Endodermal cell (in vitro differentiated cells): ENCODE measurements at regions not wholly inside any gene's neighbourhood (a gene's known extent, or its start where the extent isn't known, plus 50 kb on each side); places are given as distances from the start of the nearest gene placed in this dataset.
"Not testable (repeated sequence)": the region's sequence is repeated elsewhere in the genome, so short reads cannot be mapped to it uniquely, and the experiment has no call there.

Source experiments
- DNase-seq: peaks from one replicate; pipeline ENCODE4 v3.0.0-alpha.2; 2017
- H3K27ac ChIP-seq: 2 replicates; pipeline ENCODE4 v1.5.1; 2013; ENCODE audit warnings: mild to moderate bottlenecking, low read depth, low read length, moderate library complexity
- H3K27me3 ChIP-seq: 2 replicates; pipeline ENCODE4 v1.6.1; 2013; ENCODE audit warnings: mild to moderate bottlenecking, low read length, moderate library complexity; ENCODE audit not compliant: insufficient read depth, control insufficient read depth, poor library complexity, severe bottlenecking
- H3K36me3 ChIP-seq: 2 replicates; pipeline ENCODE4 v1.7.0; 2013; ENCODE audit warnings: mild to moderate bottlenecking, low read length, moderate library complexity; ENCODE audit not compliant: control insufficient read depth, insufficient read depth
- H3K4me1 ChIP-seq: one replicate; pipeline ENCODE4 v1.7.0; 2013; ENCODE audit warnings: low read length; ENCODE audit not compliant: control insufficient read depth, insufficient read depth
- H3K4me3 ChIP-seq: 2 replicates; pipeline ENCODE4 v1.5.1; 2013; ENCODE audit warnings: mild to moderate bottlenecking, low read length, moderate library complexity
- H3K9ac ChIP-seq: 2 replicates; pipeline ENCODE4 v1.6.1; 2013; ENCODE audit warnings: mild to moderate bottlenecking, low read length, moderate library complexity; ENCODE audit not compliant: poor library complexity, severe bottlenecking; ENCODE audit errors: extremely low read depth
- H3K9me3 ChIP-seq: 2 replicates; pipeline ENCODE4 v1.6.1; 2013; ENCODE audit warnings: mild to moderate bottlenecking, low read length, moderate library complexity; ENCODE audit not compliant: control insufficient read depth
- H3K27ac Mint-ChIP-seq: 2 replicates; pipeline ENCODE4 v1.8.0; 2020; ENCODE audit warnings: mixed read lengths
- H3K27me3 Mint-ChIP-seq: 2 replicates; pipeline ENCODE4 v1.8.0; 2021; ENCODE audit warnings: mild to moderate bottlenecking, mixed read lengths; ENCODE audit not compliant: insufficient read depth
- H3K36me3 Mint-ChIP-seq: 2 replicates; pipeline ENCODE4 v1.8.0; 2020; ENCODE audit warnings: low read depth, mixed read lengths
- H3K4me1 Mint-ChIP-seq: 2 replicates; pipeline ENCODE4 v1.8.0; 2020; ENCODE audit warnings: mixed read lengths
- H3K4me3 Mint-ChIP-seq: 2 replicates; pipeline ENCODE4 v1.8.0; 2020; ENCODE audit warnings: mild to moderate bottlenecking, moderate library complexity, mixed read lengths
- H3K9me3 Mint-ChIP-seq: 2 replicates; pipeline ENCODE4 v1.8.0; 2020; ENCODE audit warnings: mild to moderate bottlenecking, mixed read lengths
- CTCF ChIP-seq: fragments of 200-600 bp; sonication (generic); conservative IDR thresholded peaks from 2 replicates; pipeline ENCODE4 v1.5.0; 2021; ENCODE audit warnings: antibody characterized with exemption, mild to moderate bottlenecking
- WGBS, 2 experiments: methylation state at CpG; one replicate each; pipeline versions ENCODE4 v1.1.5 to v1.1.7; 2013; ENCODE audit warnings: missing lambda C conversion rate in 2 of 2, mixed read lengths in 1 of 2; ENCODE audit not compliant: insufficient coverage in 1 of 2, insufficient read length in 1 of 2; 5-methylcytosine and 5-hydroxymethylcytosine counted together

GRCh38 chr17:71099003-71099714, 929.8 kb downstream of the KCNJ2 start:
- WGBS, 2 experiments: 95% methylated on average over 4 of the region's 5 CpGs; no CpG with 5 or more reads in 1 of the 2 experiments
- H3K36me3 ChIP-seq: no peaks in the 10 kb centered on the region
- Mint-ChIP-seq H3K9me3 (peaks cover 4% of the 10 kb centered on the region), H3K4me1 (peaks cover 12% of the 10 kb centered on the region), H3K27ac (no peak overlapping the region), H3K27me3 (no peaks in the 10 kb centered on the region), H3K36me3 (no peaks in the 10 kb centered on the region), H3K4me3 (no peak overlapping the region)
- H3K27me3 ChIP-seq: no peaks in the 10 kb centered on the region
- H3K9ac ChIP-seq: no peak overlapping the region
- no peak overlapping the region for H3K4me3 ChIP-seq
- H3K4me1 ChIP-seq: peaks cover 5% of the 10 kb centered on the region
- DNase-seq: no peak
- no peak for TF ChIP-seq CTCF
- no peaks in the 10 kb centered on the region for H3K9me3 ChIP-seq
- H3K27ac ChIP-seq: no peak overlapping the region

- H3K4me1 Mint-ChIP-seq: peaks cover 15% of the 10 kb centered on the region
- no peaks in the 10 kb centered on the region for H3K27me3 ChIP-seq
- DNase-seq: no peak
- no peak overlapping the region for H3K9ac ChIP-seq
- no peaks in the 10 kb centered on the region for H3K36me3 ChIP-seq
- TF ChIP-seq CTCF: no peak
- no peak overlapping the region for H3K4me3 ChIP-seq
- H3K9me3 ChIP-seq: no peaks in the 10 kb centered on the region
- H3K36me3 Mint-ChIP-seq: no peaks in the 10 kb centered on the region
- peaks cover 5% of the 10 kb centered on the region for H3K4me1 ChIP-seq
- no peaks in the 10 kb centered on the region for H3K27me3 Mint-ChIP-seq
- H3K4me3 Mint-ChIP-seq: no peak overlapping the region
- no peak overlapping the region for H3K27ac Mint-ChIP-seq
- no peaks in the 10 kb centered on the region for H3K9me3 Mint-ChIP-seq
- H3K27ac ChIP-seq: no peak overlapping the region
These were observed 933.4 kb downstream of the KCNJ2 start for GRCh38 chr17:71102777-71103176.

- H3K27ac ChIP-seq: no peak overlapping the region
- Mint-ChIP-seq H3K4me1 (peaks cover 7% of the 10 kb centered on the region), H3K27me3 (no peaks in the 10 kb centered on the region), H3K27ac (no peak overlapping the region), H3K4me3 (no peak overlapping the region), H3K36me3 (no peaks in the 10 kb centered on the region), H3K9me3 (no peaks in the 10 kb centered on the region)
- no peak overlapping the region for H3K4me3 ChIP-seq
- H3K36me3 ChIP-seq: no peaks in the 10 kb centered on the region
- no peaks in the 10 kb centered on the region for H3K4me1 ChIP-seq
- H3K9ac ChIP-seq: no peak overlapping the region
- no peak for TF ChIP-seq CTCF
- no peaks in the 10 kb centered on the region for H3K9me3 ChIP-seq
- DNase-seq: no peak
- no peaks in the 10 kb centered on the region for H3K27me3 ChIP-seq
These were observed 934.9 kb downstream of the KCNJ2 start for GRCh38 chr17:71104225-71104624.

- not testable (repeated sequence) for H3K27ac Mint-ChIP-seq, H3K27me3 Mint-ChIP-seq, H3K4me3 ChIP-seq, H3K36me3 ChIP-seq, H3K9me3 Mint-ChIP-seq, DNase-seq, H3K4me1 ChIP-seq, H3K9ac ChIP-seq, H3K36me3 Mint-ChIP-seq, H3K4me3 Mint-ChIP-seq, H3K27ac ChIP-seq, H3K27me3 ChIP-seq, H3K9me3 ChIP-seq, H3K4me1 Mint-ChIP-seq
These were observed 936.7 kb downstream of the KCNJ2 start for GRCh38 chr17:71106056-71106455.
